H1 (cell line): ENCODE measurements at regions not wholly inside any gene's neighbourhood (a gene's known extent, or its start where the extent isn't known, plus 50 kb on each side); places are given as distances from the start of the nearest gene placed in this dataset.

Experiments
- CTCF ChIA-PET: fragments of 300-600 bp; sonication (Branson Sonifier 250); formaldehyde crosslinking; loops from one replicate; lab custom pipeline; 2021; ENCODE audit not compliant: partially characterized antibody; lab: Charles Lee
- POLR2A ChIA-PET: fragments of 300-600 bp; sonication (Branson Sonifier 250); formaldehyde crosslinking; loops from one replicate; lab custom pipeline; 2021; ENCODE audit warnings: inconsistent platforms; ENCODE audit not compliant: partially characterized antibody; lab: Charles Lee
- DNase-seq, 2 experiments: peaks; one replicate each; pipeline versions ENCODE4 v3.0.0 to v3.0.0-alpha.2; 2010 to 2022; ENCODE audit warnings: low spot score in 2 of 2, low read depth in 1 of 2, mixed read lengths in 1 of 2
- FAIRE-seq: peaks from 2 replicates; lab custom pipeline; 2011; peaks lifted over from hg19 to GRCh38; lab: Jason Lieb, UNC
- H2AFZ ChIP-seq: 2 replicates; pipeline ENCODE4 v1.8.1; 2012; ENCODE audit warnings: low read length, inconsistent platforms
- H2AK5ac ChIP-seq: 2 replicates; pipeline ENCODE4 v1.6.1; 2013; ENCODE audit warnings: low read depth, low read length
- H2BK120ac ChIP-seq: replicated peaks from 2 replicates; pipeline ENCODE3; 2013; ENCODE audit warnings: low read depth, low read length, inconsistent platforms
- H2BK12ac ChIP-seq: 2 replicates; pipeline ENCODE4 v1.6.1; 2013; ENCODE audit warnings: low read depth, low read length
- H2BK15ac ChIP-seq: 2 replicates; pipeline ENCODE4 v1.6.1; 2013; ENCODE audit warnings: low read length
- H2BK20ac ChIP-seq: 2 replicates; pipeline ENCODE4 v1.6.1; 2013; ENCODE audit warnings: low read length
- H2BK5ac ChIP-seq: 2 replicates; pipeline ENCODE4 v1.6.1; 2013; ENCODE audit warnings: low read depth, low read length
- H3K14ac ChIP-seq: 2 replicates; pipeline ENCODE4 v1.6.1; 2013; ENCODE audit warnings: inconsistent platforms; ENCODE audit not compliant: insufficient read length
- H3K18ac ChIP-seq: 2 replicates; pipeline ENCODE4 v1.6.1; 2013; ENCODE audit warnings: low read length; ENCODE audit errors: extremely low read depth
- H3K23ac ChIP-seq: 2 replicates; pipeline ENCODE4 v1.6.1; 2013; ENCODE audit warnings: inconsistent platforms; ENCODE audit not compliant: insufficient read length
- H3K23me2 ChIP-seq: 2 replicates; pipeline ENCODE4 v1.6.1; 2013; ENCODE audit warnings: low read depth, low read length
- H3K27ac ChIP-seq: 2 replicates; pipeline ENCODE4 v1.6.1; 2011; ENCODE audit warnings: low read depth, low read length, inconsistent platforms
- H3K27me3 ChIP-seq, 4 experiments: replicated peaks in 1 of 4; 1 replicate in 1 of 4; 2 replicates in 3 of 4; pipeline versions ENCODE4 v1.6.1 to v1.8.1; 2011 to 2013; ENCODE audit warnings: low read length in 3 of 4, mild to moderate bottlenecking in 3 of 4, inconsistent platforms in 2 of 4, mixed read lengths in 2 of 4, moderate library complexity in 1 of 4; ENCODE audit not compliant: control insufficient read depth in 3 of 4, insufficient read depth in 3 of 4; ENCODE audit errors: extremely low read depth in 1 of 4
- H3K36me3 ChIP-seq, 4 experiments: 2 replicates each; pipeline versions ENCODE4 v1.6.1 to v1.8.1; 2011 to 2013; ENCODE audit warnings: mild to moderate bottlenecking in 4 of 4, low read length in 3 of 4, moderate library complexity in 2 of 4, control low read depth in 1 of 4, inconsistent platforms in 1 of 4; ENCODE audit not compliant: insufficient read depth in 4 of 4, control insufficient read depth in 2 of 4
- H3K4ac ChIP-seq: replicated peaks from 2 replicates; pipeline ENCODE3; 2013; ENCODE audit warnings: low read length, low read depth, mixed read lengths, inconsistent platforms; ENCODE audit not compliant: insufficient read length
- H3K4me1 ChIP-seq, 4 experiments: replicated peaks in 1 of 4; 1 replicate in 1 of 4; 2 replicates in 3 of 4; pipeline versions ENCODE4 v1.6.1 to v1.8.1; 2011 to 2013; ENCODE audit warnings: low read length in 3 of 4, inconsistent platforms in 2 of 4, mixed read lengths in 1 of 4; ENCODE audit not compliant: insufficient read depth in 4 of 4, control insufficient read depth in 3 of 4
- H3K4me2 ChIP-seq, 2 experiments: 2 replicates each; pipeline versions ENCODE4 v1.6.1 to v1.8.1; 2011 to 2013; ENCODE audit warnings: low read depth in 2 of 2, low read length in 2 of 2, control low read depth in 1 of 2, inconsistent platforms in 1 of 2, mild to moderate bottlenecking in 1 of 2; ENCODE audit not compliant: insufficient read depth in 1 of 2
- H3K4me3 ChIP-seq, 4 experiments: fragments of 200-600, 300-600 bp in 1 of 4; sonication (generic), shearing (Covaris generic), sonication (Bioruptor Twin) in 1 of 4; 2 replicates each; pipeline versions ENCODE4 v1.5.1 to v1.8.1; 2011 to 2016; ENCODE audit warnings: low read length in 4 of 4, low read depth in 3 of 4, control low read depth in 2 of 4, inconsistent platforms in 2 of 4, mild to moderate bottlenecking in 2 of 4, mixed read lengths in 1 of 4, moderate library complexity in 1 of 4; ENCODE audit not compliant: insufficient read depth in 2 of 4; ENCODE audit errors: extremely low read depth in 1 of 4
- H3K56ac ChIP-seq: replicated peaks from 2 replicates; pipeline ENCODE3; 2013; ENCODE audit warnings: low read depth, mild to moderate bottlenecking, mixed read lengths, low read length, inconsistent platforms; ENCODE audit not compliant: insufficient read length
- H3K79me1 ChIP-seq: 2 replicates; pipeline ENCODE4 v1.6.1; 2013; ENCODE audit warnings: low read depth, low read length, control low read depth
- H3K79me2 ChIP-seq, 2 experiments: 2 replicates each; pipeline versions ENCODE4 v1.6.1 to v1.8.1; 2012 to 2013; ENCODE audit warnings: low read length in 2 of 2, mild to moderate bottlenecking in 2 of 2, inconsistent platforms in 1 of 2; ENCODE audit not compliant: insufficient read depth in 2 of 2, control insufficient read depth in 1 of 2
- H3K9ac ChIP-seq, 4 experiments: replicated peaks in 1 of 4; 1 replicate in 1 of 4; 2 replicates in 3 of 4; pipeline versions ENCODE4 v1.6.1 to v1.8.1; 2011 to 2013; ENCODE audit warnings: low read depth in 3 of 4, low read length in 3 of 4, control low read depth in 2 of 4, mild to moderate bottlenecking in 2 of 4, moderate library complexity in 2 of 4, inconsistent platforms in 1 of 4; ENCODE audit errors: extremely low read depth in 1 of 4
- H3K9me3 ChIP-seq, 2 experiments: 2 replicates each; pipeline versions ENCODE4 v1.6.1 to v1.8.1; 2012 to 2013; ENCODE audit warnings: mild to moderate bottlenecking in 2 of 2, moderate library complexity in 2 of 2, control low read depth in 1 of 2, inconsistent platforms in 1 of 2, low read depth in 1 of 2, low read length in 1 of 2, mixed read lengths in 1 of 2; ENCODE audit not compliant: insufficient read depth in 2 of 2
- H4K20me1 ChIP-seq, 2 experiments: replicated peaks in 1 of 2; 2 replicates each; pipeline versions ENCODE3 to v1.8.1; 2011 to 2013; ENCODE audit warnings: inconsistent platforms in 2 of 2, low read length in 2 of 2, mild to moderate bottlenecking in 1 of 2; ENCODE audit not compliant: insufficient read depth in 2 of 2, control insufficient read depth in 1 of 2
- H4K5ac ChIP-seq: 2 replicates; pipeline ENCODE4 v1.6.1; 2013; ENCODE audit warnings: low read length, low read depth, mixed read lengths, inconsistent platforms; ENCODE audit not compliant: insufficient read length
- H4K8ac ChIP-seq: 2 replicates; pipeline ENCODE4 v1.8.0; 2013; ENCODE audit warnings: mild to moderate bottlenecking, moderate library complexity, low read length, inconsistent platforms; ENCODE audit not compliant: insufficient read depth; ENCODE audit errors: extremely low read depth
- H4K91ac ChIP-seq: replicated peaks from 2 replicates; pipeline ENCODE3; 2013; ENCODE audit warnings: low read length, mixed read lengths, inconsistent platforms; ENCODE audit not compliant: insufficient read length
- ASH2L ChIP-seq: fragments of 200-600, 300-600 bp; sonication (generic); IDR thresholded peaks from one replicate; pipeline ENCODE4 v1.7.1; 2017; ENCODE audit warnings: low read length
- CREB1 ChIP-seq: IDR thresholded peaks from 2 replicates; pipeline ENCODE4 v1.6.1; 2012; ENCODE audit warnings: inconsistent platforms
- EZH2 ChIP-seq: fragments of 200-600 bp; sonication (generic); IDR thresholded peaks from 2 replicates; pipeline ENCODE4 v1.7.1; 2012; ENCODE audit warnings: low read depth, mild to moderate bottlenecking, moderate library complexity, low read length, inconsistent platforms; ENCODE audit not compliant: severe bottlenecking
- HDAC6 ChIP-seq: IDR thresholded peaks from one replicate; pipeline ENCODE4 v1.7.1; 2012; ENCODE audit warnings: low read depth, mild to moderate bottlenecking, inconsistent platforms, low read length, moderate library complexity
- POLR2AphosphoS5 ChIP-seq: IDR thresholded peaks from 2 replicates; pipeline ENCODE4 v1.6.1; 2011; ENCODE audit warnings: low read depth, low read length
- POU5F1 ChIP-seq: IDR thresholded peaks from 2 replicates; pipeline ENCODE4 v1.6.1; 2011; ENCODE audit warnings: low read depth, mild to moderate bottlenecking, low read length, moderate library complexity
- RNF2 ChIP-seq: fragments of 200-900, 300-1000 bp; sonication (generic); IDR thresholded peaks from 2 replicates; pipeline ENCODE4 v1.7.1; 2016; ENCODE audit warnings: borderline replicate concordance, low read depth, mild to moderate bottlenecking, antibody characterized with exemption, low read length; ENCODE audit not compliant: poor library complexity, severe bottlenecking; ENCODE audit errors: missing control alignments
- SIRT6 ChIP-seq: IDR thresholded peaks from one replicate; pipeline ENCODE4 v1.7.1; 2012; ENCODE audit warnings: low read length, inconsistent platforms
- SP1 ChIP-seq: IDR thresholded peaks from 2 replicates; pipeline ENCODE4 v1.6.1; 2011; ENCODE audit warnings: low read depth, low read length
- SUZ12 ChIP-seq: fragments of 200-600 bp; sonication (generic); IDR thresholded peaks from 2 replicates; pipeline ENCODE4 v1.6.1; 2012; ENCODE audit warnings: mild to moderate bottlenecking, inconsistent platforms, low read length, moderate library complexity, mixed read lengths
- TAF7 ChIP-seq: optimal IDR thresholded peaks from 2 replicates; pipeline ENCODE3; 2011; ENCODE audit warnings: low read depth, mild to moderate bottlenecking, inconsistent platforms, low read length, moderate library complexity, borderline replicate concordance
- WGBS, 2 experiments: shearing (Covaris generic) in 1 of 2; methylation state at CpG; one replicate each; pipeline versions ENCODE4 v1.1.6 to v1.1.7; 2013 to 2015; ENCODE audit warnings: low lambda C conversion rate in 2 of 2, mixed read lengths in 2 of 2, inconsistent platforms in 1 of 2, low coverage in 1 of 2, missing lambda C conversion rate in 1 of 2; ENCODE audit not compliant: insufficient replicate concordance in 2 of 2, insufficient coverage in 1 of 2, insufficient read length in 1 of 2; ENCODE audit errors: extremely low coverage in 1 of 2, missing lambda C conversion rate in 1 of 2; 5-methylcytosine and 5-hydroxymethylcytosine counted together
- TF ChIP-seq, protein P1 (sequence below), 3 experiments: IDR thresholded peaks; 1 replicate in 2 of 3; 2 replicates in 1 of 3; pipeline versions ENCODE4 v1.5.1 to v1.6.1; 2011; ENCODE audit warnings: low read length in 3 of 3, mild to moderate bottlenecking in 3 of 3, inconsistent platforms in 2 of 3, low read depth in 1 of 3, moderate library complexity in 1 of 3; ENCODE audit not compliant: insufficient read depth in 1 of 3; ENCODE audit errors: control extremely low read depth in 1 of 3

GRCh38 chr4:78989697-78990270 is 50.5 kb upstream of the PAQR3 start:
- no peak overlapping the region for H2BK12ac ChIP-seq
- H3K9me3 ChIP-seq: no peaks in the 10 kb centered on the region
- 77% methylated on average over 19 of the region's 19 CpGs; no CpG with 5 or more reads in 1 of the 2 experiments for WGBS, 2 experiments
- no peaks in the 10 kb centered on the region for H3K27me3 ChIP-seq
- H3K79me2 ChIP-seq: no peaks in the 10 kb centered on the region
- no peak overlapping the region for H4K8ac ChIP-seq
- no peaks in the 10 kb centered on the region for H3K79me1 ChIP-seq
- no peaks in the 10 kb centered on the region for H3K36me3 ChIP-seq
- H3K56ac ChIP-seq: no peak overlapping the region
- H3K4me2 ChIP-seq: no peak overlapping the region
- DNase-seq (no peak), FAIRE-seq (no peak)
- no peak overlapping the region for H3K18ac ChIP-seq
- H4K91ac ChIP-seq: no peak overlapping the region
- H2AFZ ChIP-seq: no peak overlapping the region
- no peaks in the 10 kb centered on the region for H3K4me1 ChIP-seq
- no peak overlapping the region for H3K27ac ChIP-seq
- TF ChIP-seq SP1: no peak
- TF ChIP-seq EZH2: no peak
- TF ChIP-seq POU5F1: no peak
- TF ChIP-seq SIRT6: no peak
- no peak for TF ChIP-seq RNF2
- no peak for TF ChIP-seq TAF7
- TF ChIP-seq CREB1: no peak
- TF ChIP-seq POLR2AphosphoS5: no peak
- TF ChIP-seq, protein P1, sequence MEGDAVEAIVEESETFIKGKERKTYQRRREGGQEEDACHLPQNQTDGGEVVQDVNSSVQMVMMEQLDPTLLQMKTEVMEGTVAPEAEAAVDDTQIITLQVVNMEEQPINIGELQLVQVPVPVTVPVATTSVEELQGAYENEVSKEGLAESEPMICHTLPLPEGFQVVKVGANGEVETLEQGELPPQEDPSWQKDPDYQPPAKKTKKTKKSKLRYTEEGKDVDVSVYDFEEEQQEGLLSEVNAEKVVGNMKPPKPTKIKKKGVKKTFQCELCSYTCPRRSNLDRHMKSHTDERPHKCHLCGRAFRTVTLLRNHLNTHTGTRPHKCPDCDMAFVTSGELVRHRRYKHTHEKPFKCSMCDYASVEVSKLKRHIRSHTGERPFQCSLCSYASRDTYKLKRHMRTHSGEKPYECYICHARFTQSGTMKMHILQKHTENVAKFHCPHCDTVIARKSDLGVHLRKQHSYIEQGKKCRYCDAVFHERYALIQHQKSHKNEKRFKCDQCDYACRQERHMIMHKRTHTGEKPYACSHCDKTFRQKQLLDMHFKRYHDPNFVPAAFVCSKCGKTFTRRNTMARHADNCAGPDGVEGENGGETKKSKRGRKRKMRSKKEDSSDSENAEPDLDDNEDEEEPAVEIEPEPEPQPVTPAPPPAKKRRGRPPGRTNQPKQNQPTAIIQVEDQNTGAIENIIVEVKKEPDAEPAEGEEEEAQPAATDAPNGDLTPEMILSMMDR (IDR thresholded peaks at IDR 0.05; ENCODE audit: control extremely low read depth in 1 of 3, insufficient read depth in 1 of 3, low read depth in 1 of 3, low read length in 3 of 3): no peak
- TF ChIP-seq HDAC6: no peak
- no peak for TF ChIP-seq SUZ12
- no peak for TF ChIP-seq ASH2L
- no peak overlapping the region for H2BK5ac ChIP-seq
- H3K23ac ChIP-seq: no peak overlapping the region
- no peak overlapping the region for H2BK20ac ChIP-seq
- no peak overlapping the region for H3K4me3 ChIP-seq
- H4K20me1 ChIP-seq: no peaks in the 10 kb centered on the region
- H3K23me2 ChIP-seq: no peaks in the 10 kb centered on the region
- H3K4ac ChIP-seq: no peak overlapping the region
- no peak overlapping the region for H3K14ac ChIP-seq
- no peak overlapping the region for H2BK15ac ChIP-seq
- POLR2A ChIA-PET: no interaction called here
- H3K9ac ChIP-seq: no peak overlapping the region
- no peak overlapping the region for H2BK120ac ChIP-seq
- H4K5ac ChIP-seq: no peak overlapping the region
- CTCF ChIA-PET: interaction anchor here (1.3 kb wide), 1 partner anchor 37 kb away, joined by 4 read pairs; no protein-coding TSS in a partner anchor
- no peak overlapping the region for H2AK5ac ChIP-seq
